ENCODE measurements at regions not wholly inside any gene's neighbourhood (a gene's known extent, or its start where the extent isn't known, plus 50 kb on each side); places are given as distances from the start of the nearest gene placed in this dataset.
"Not testable (repeated sequence)": the region's sequence is repeated elsewhere in the genome, so short reads cannot be mapped to it uniquely, and the experiment has no call there.

DNA sequence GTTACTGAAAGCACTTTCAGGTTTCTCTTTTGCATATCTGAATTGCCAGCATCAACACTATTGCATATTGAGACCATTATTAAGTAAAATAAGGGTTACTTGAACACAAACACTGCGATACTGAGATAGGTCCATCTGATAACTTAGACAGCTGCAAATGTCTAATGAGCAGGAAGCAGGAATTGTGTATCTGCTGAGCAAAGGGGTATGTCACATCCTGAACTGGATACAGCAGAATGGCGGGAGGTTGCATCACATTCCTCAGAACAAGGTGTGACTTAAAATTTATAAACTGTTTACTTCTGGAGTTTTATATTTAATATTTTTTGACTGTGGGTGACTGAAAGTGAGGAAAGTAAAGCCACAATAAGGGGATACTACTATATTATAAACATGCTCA, 142.4 kb downstream of the POTEH start:
- TF ChIP-seq, protein P1, sequence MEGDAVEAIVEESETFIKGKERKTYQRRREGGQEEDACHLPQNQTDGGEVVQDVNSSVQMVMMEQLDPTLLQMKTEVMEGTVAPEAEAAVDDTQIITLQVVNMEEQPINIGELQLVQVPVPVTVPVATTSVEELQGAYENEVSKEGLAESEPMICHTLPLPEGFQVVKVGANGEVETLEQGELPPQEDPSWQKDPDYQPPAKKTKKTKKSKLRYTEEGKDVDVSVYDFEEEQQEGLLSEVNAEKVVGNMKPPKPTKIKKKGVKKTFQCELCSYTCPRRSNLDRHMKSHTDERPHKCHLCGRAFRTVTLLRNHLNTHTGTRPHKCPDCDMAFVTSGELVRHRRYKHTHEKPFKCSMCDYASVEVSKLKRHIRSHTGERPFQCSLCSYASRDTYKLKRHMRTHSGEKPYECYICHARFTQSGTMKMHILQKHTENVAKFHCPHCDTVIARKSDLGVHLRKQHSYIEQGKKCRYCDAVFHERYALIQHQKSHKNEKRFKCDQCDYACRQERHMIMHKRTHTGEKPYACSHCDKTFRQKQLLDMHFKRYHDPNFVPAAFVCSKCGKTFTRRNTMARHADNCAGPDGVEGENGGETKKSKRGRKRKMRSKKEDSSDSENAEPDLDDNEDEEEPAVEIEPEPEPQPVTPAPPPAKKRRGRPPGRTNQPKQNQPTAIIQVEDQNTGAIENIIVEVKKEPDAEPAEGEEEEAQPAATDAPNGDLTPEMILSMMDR (IDR thresholded peaks at IDR 0.05), result not testable (repeated sequence)
- not testable (repeated sequence) for TF ChIP-seq EZH2 (IDR thresholded peaks at IDR 0.05; ENCODE audit: borderline replicate concordance, insufficient read depth, low read depth, low read length, poor library complexity, severe bottlenecking)

All from B cell (primary cell).